ENCODE measurements at regions not wholly inside any gene's neighbourhood (a gene's known extent, or its start where the extent isn't known, plus 50 kb on each side); places are given as distances from the start of the nearest gene placed in this dataset.

GRCh38 chr2:14803994-14804393, 171.5 kb downstream of the LRATD1 start:
- Histone ChIP-seq H3K27ac (no peak overlapping the region), H3K4me1 (no peaks in the 10 kb centered on the region), H3K27me3 (replicated peaks in 1 of 7) (no peaks in the 10 kb centered on the region), H3K4me3 (no peak overlapping the region), H3K36me3 (no peaks in the 10 kb centered on the region), H3K9me3 (peaks cover 0 to 34% (median 25%) of the 10 kb centered on the region in 8 donors)
- TF ChIP-seq POLR2AphosphoS5 (IDR thresholded peaks at IDR 0.05) (no peak), POLR2A (IDR thresholded peaks at IDR 0.05) (no peak)
- TF ChIP-seq, protein P1, sequence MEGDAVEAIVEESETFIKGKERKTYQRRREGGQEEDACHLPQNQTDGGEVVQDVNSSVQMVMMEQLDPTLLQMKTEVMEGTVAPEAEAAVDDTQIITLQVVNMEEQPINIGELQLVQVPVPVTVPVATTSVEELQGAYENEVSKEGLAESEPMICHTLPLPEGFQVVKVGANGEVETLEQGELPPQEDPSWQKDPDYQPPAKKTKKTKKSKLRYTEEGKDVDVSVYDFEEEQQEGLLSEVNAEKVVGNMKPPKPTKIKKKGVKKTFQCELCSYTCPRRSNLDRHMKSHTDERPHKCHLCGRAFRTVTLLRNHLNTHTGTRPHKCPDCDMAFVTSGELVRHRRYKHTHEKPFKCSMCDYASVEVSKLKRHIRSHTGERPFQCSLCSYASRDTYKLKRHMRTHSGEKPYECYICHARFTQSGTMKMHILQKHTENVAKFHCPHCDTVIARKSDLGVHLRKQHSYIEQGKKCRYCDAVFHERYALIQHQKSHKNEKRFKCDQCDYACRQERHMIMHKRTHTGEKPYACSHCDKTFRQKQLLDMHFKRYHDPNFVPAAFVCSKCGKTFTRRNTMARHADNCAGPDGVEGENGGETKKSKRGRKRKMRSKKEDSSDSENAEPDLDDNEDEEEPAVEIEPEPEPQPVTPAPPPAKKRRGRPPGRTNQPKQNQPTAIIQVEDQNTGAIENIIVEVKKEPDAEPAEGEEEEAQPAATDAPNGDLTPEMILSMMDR (IDR thresholded peaks at IDR 0.05 in 8 of 11, conservative IDR thresholded peaks at IDR 0.05 in 3 of 11) = no peak
- intact Hi-C loops (cut with DNase I; ENCODE audit: low total_unique reads) = no loop called here
- DNase-seq = no peak

DNA sequence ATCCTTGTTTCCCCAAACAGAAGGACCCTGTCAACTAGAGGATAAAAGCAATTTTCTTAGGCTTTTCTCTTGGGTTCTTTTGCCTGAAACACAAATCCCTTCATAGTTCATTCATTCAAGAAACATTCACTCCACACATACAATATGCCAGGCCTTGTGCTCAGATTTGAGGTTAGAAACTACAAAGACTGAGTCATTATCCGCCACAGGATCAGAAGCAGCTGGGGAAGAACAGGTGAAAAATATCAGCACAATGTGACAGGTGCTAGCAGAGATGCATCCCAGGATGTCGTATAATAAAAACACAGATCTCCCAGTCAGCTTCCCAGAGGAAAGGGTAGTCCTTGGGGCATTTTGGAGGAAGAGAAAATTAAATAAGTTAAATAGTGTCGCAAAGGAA, 172.4 kb downstream of the LRATD1 start:
- WGBS, 5 donors = 51 to 75% (median 73%) methylated on average over 3 of the region's 3 CpGs
- H3K36me3 ChIP-seq = no peaks in the 10 kb centered on the region
- TF ChIP-seq POLR2AphosphoS5 (IDR thresholded peaks at IDR 0.05) (no peak), POLR2A (IDR thresholded peaks at IDR 0.05) (no peak)
- TF ChIP-seq, protein P1 (IDR thresholded peaks at IDR 0.05 in 8 of 11, conservative IDR thresholded peaks at IDR 0.05 in 3 of 11) = no peak
- H3K4me3 ChIP-seq = no peak overlapping the region
- H3K27ac ChIP-seq = no peak overlapping the region
- no peak for DNase-seq
- no peaks in the 10 kb centered on the region for H3K27me3 ChIP-seq (replicated peaks in 1 of 7)
- no peaks in the 10 kb centered on the region for H3K4me1 ChIP-seq
- intact Hi-C loops (cut with DNase I; ENCODE audit: low total_unique reads) = no loop called here
- H3K9me3 ChIP-seq = peaks cover 0 to 37% (median 16%) of the 10 kb centered on the region in 8 donors

- Histone ChIP-seq H3K27me3 (replicated peaks in 1 of 7) (no peaks in the 10 kb centered on the region), H3K27ac (no peak overlapping the region), H3K9me3 (peaks cover 0 to 32% (median 3%) of the 10 kb centered on the region in 8 donors), H3K4me3 (no peak overlapping the region), H3K36me3 (no peaks in the 10 kb centered on the region), H3K4me1 (no peaks in the 10 kb centered on the region)
- TF ChIP-seq POLR2A (IDR thresholded peaks at IDR 0.05) (no peak), POLR2AphosphoS5 (IDR thresholded peaks at IDR 0.05) (no peak)
- TF ChIP-seq, protein P1 (IDR thresholded peaks at IDR 0.05 in 8 of 11, conservative IDR thresholded peaks at IDR 0.05 in 3 of 11) = no peak
- no peak for DNase-seq
- intact Hi-C loops (cut with DNase I; ENCODE audit: low total_unique reads) = no loop called here
- WGBS, 5 donors = 77 to 85% (median 78%) methylated on average over 4 of the region's 4 CpGs
Observed at GRCh38 chr2:14806613-14807012, 174.1 kb downstream of the LRATD1 start.

DNA sequence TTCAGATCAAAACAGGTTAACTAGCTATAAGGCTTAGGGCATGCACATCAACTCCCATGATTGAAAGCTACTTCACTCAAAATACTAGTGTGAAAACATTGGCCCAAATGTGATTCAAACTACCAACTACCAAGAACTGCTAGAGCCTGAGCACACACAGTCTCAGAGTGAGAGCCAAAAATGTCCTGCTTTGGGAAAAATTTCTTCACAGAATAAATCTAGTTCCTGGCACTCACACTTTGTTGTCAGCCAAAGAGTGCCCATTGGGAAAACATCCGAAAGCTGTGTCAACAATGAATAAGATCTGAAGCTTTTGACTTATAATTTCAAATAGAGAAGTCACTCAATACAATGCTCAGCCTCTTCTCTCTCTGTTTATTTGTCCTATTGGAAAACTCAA, 182.7 kb downstream of the LRATD1 start:
- TF ChIP-seq, protein P1 (IDR thresholded peaks at IDR 0.05 in 8 of 11, conservative IDR thresholded peaks at IDR 0.05 in 3 of 11) = no peak
- no peak for TF ChIP-seq POLR2AphosphoS5 (IDR thresholded peaks at IDR 0.05)
- intact Hi-C loops (cut with DNase I; ENCODE audit: low total_unique reads) = no loop called here
- Histone ChIP-seq H3K36me3 (no peaks in the 10 kb centered on the region), H3K27me3 (replicated peaks in 1 of 7) (no peaks in the 10 kb centered on the region), H3K27ac (no peak overlapping the region), H3K4me3 (no peak overlapping the region), H3K4me1 (no peaks in the 10 kb centered on the region), H3K9me3 (peaks cover 0 to 24% (median 7%) of the 10 kb centered on the region in 8 donors)
- DNase-seq = no peak
- 77 to 92% (median 83%) methylated on average over 1 of the region's 1 CpG for WGBS, 5 donors
